HepG2 (cell line): ENCODE measurements at regions not wholly inside any gene's neighbourhood (a gene's known extent, or its start where the extent isn't known, plus 50 kb on each side); places are given as distances from the start of the nearest gene placed in this dataset.

Source experiments
- AHR ChIP-seq: IDR thresholded peaks from 2 replicates; pipeline ENCODE4 v1.6.1; 2018; ENCODE audit warnings: missing genetic modification reagents, missing compliant biosample characterization
- ARNTL ChIP-seq: sonication (generic); formaldehyde crosslinking; IDR thresholded peaks from 2 replicates; pipeline ENCODE4 v1.4.0; 2020; ENCODE audit warnings: mild to moderate bottlenecking, missing genetic modification reagents
- EED ChIP-seq: sonication (generic); formaldehyde crosslinking; IDR thresholded peaks from 2 replicates; pipeline ENCODE4 v1.5.0; 2020; ENCODE audit warnings: mild to moderate bottlenecking, missing genetic modification reagents
- ESRRA ChIP-seq: sonication (generic); formaldehyde crosslinking; IDR thresholded peaks from 2 replicates; pipeline ENCODE4 v1.5.1; 2020; ENCODE audit warnings: mild to moderate bottlenecking, low read depth, missing genetic modification reagents
- GABPA ChIP-seq, 2 experiments: IDR thresholded peaks; 2 replicates each; pipeline ENCODE4 v1.6.1; 2011 to 2016; ENCODE audit warnings: low read depth in 2 of 2, low read length in 1 of 2, missing biosample characterization in 1 of 2, missing genetic modification characterization in 1 of 2
- KMT2B ChIP-seq: IDR thresholded peaks from 2 replicates; pipeline ENCODE4 v1.6.1; 2016; ENCODE audit warnings: missing genetic modification reagents, missing compliant biosample characterization
- LCORL ChIP-seq, 2 experiments: fragments of 450-650 bp in 1 of 2; sonication (generic) in 1 of 2; formaldehyde crosslinking in 1 of 2; IDR thresholded peaks; 2 replicates each; pipeline versions ENCODE4 v1.5.0 to v1.6.1; 2017 to 2020; ENCODE audit warnings: antibody characterized with exemption in 1 of 2, missing genetic modification reagents in 1 of 2
- ZFP91 ChIP-seq: sonication (generic); formaldehyde crosslinking; IDR thresholded peaks from 2 replicates; pipeline ENCODE4 v1.9.0; 2022; ENCODE audit warnings: missing genetic modification reagents, mild to moderate bottlenecking, borderline replicate concordance
- ZNF367 ChIP-seq: sonication (generic); formaldehyde crosslinking; IDR thresholded peaks from 2 replicates; pipeline ENCODE4 v1.4.0; 2020; ENCODE audit warnings: missing genetic modification reagents, borderline replicate concordance
- ZNF652 ChIP-seq: IDR thresholded peaks from 2 replicates; pipeline ENCODE4 v1.6.1; 2016; ENCODE audit warnings: low read depth, borderline replicate concordance
- ZNF784 ChIP-seq: sonication (generic); formaldehyde crosslinking; IDR thresholded peaks from 2 replicates; pipeline ENCODE4 v1.5.1; 2020; ENCODE audit warnings: missing genetic modification reagents, mild to moderate bottlenecking, borderline replicate concordance
- ZSCAN5A ChIP-seq: sonication (generic); formaldehyde crosslinking; IDR thresholded peaks from 2 replicates; pipeline ENCODE4 v1.8.0; 2022; ENCODE audit warnings: mild to moderate bottlenecking, missing genetic modification reagents, borderline replicate concordance
- TF ChIP-seq, protein P1 (sequence below), 2 experiments: sonication (generic) in 1 of 2; formaldehyde crosslinking in 1 of 2; IDR thresholded peaks; 2 replicates each; pipeline versions ENCODE4 v1.6.1 to v1.9.0; 2014 to 2022; ENCODE audit warnings: antibody characterized with exemption in 1 of 2, borderline replicate concordance in 1 of 2, inconsistent platforms in 1 of 2, low read depth in 1 of 2, missing genetic modification reagents in 1 of 2
- TF ChIP-seq, protein P2 (sequence below): sonication (generic); formaldehyde crosslinking; IDR thresholded peaks from 2 replicates; pipeline ENCODE4 v1.5.0; 2020; ENCODE audit warnings: mild to moderate bottlenecking, missing genetic modification reagents

DNA sequence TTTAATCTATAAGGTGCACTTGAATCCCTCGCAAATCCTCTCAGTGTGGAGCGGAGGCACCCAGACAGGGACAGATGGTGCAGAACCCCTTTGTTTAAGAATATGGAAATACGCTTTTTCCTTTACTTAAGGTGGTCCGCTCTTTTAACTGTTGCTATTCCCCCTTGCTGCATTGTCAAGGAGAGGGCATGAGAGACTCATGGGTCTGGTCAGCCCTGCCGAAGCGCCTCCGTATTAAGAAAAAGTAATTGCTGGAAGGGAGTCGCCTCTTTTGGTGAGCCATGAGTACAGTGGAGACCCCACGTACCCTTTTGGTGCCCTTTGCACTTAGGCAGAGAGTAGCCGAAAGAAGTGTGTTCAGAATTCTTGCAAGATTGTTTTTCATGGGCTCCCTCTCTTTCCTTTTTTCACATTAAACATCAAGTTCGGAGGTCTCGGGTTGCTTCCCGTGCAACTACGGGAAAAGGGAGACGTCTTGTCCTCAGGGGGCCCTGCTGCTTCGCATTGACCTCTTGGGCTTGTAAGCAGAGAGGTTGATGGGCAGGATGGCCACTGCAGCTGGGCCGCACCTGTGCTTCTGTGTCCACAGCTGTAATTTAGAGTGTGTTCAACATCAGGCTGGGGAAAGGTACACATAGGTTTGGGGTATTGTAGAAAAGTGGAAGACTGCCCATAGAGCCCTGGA lies 109.6 kb downstream of the SPRY1 start (continued):
- TF ChIP-seq, protein P1, sequence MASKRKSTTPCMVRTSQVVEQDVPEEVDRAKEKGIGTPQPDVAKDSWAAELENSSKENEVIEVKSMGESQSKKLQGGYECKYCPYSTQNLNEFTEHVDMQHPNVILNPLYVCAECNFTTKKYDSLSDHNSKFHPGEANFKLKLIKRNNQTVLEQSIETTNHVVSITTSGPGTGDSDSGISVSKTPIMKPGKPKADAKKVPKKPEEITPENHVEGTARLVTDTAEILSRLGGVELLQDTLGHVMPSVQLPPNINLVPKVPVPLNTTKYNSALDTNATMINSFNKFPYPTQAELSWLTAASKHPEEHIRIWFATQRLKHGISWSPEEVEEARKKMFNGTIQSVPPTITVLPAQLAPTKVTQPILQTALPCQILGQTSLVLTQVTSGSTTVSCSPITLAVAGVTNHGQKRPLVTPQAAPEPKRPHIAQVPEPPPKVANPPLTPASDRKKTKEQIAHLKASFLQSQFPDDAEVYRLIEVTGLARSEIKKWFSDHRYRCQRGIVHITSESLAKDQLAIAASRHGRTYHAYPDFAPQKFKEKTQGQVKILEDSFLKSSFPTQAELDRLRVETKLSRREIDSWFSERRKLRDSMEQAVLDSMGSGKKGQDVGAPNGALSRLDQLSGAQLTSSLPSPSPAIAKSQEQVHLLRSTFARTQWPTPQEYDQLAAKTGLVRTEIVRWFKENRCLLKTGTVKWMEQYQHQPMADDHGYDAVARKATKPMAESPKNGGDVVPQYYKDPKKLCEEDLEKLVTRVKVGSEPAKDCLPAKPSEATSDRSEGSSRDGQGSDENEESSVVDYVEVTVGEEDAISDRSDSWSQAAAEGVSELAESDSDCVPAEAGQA (IDR thresholded peaks at IDR 0.05; ENCODE audit: low read depth): 0 out of 2 replicates have a peak, but pooled peaks have one; percentile 36
- TF ChIP-seq, protein P1 (CRISPR knock-in tag; IDR thresholded peaks at IDR 0.05; ENCODE audit: borderline replicate concordance): no peak
- no peak for TF ChIP-seq KMT2B (CRISPR knock-in tag)
- 0 out of 2 replicates have a peak, but pooled peaks have one; percentile 10 for TF ChIP-seq ESRRA (CRISPR knock-in tag)
- peak; percentile 34 for TF ChIP-seq ZNF652 (CRISPR knock-in tag)
- no peak for TF ChIP-seq AHR
- no peak for TF ChIP-seq ARNTL
- no peak for TF ChIP-seq LCORL (IDR thresholded peaks at IDR 0.05)
- TF ChIP-seq LCORL (CRISPR knock-in tag; IDR thresholded peaks at IDR 0.05): no peak
- no peak; the same call in 1 of the 2 replicates for TF ChIP-seq ZFP91 (CRISPR knock-in tag)
- TF ChIP-seq GABPA (IDR thresholded peaks at IDR 0.05; ENCODE audit: low read depth, low read length): no peak
- TF ChIP-seq GABPA (CRISPR knock-in tag; IDR thresholded peaks at IDR 0.05; ENCODE audit: low read depth): no peak
- no peak for TF ChIP-seq ZNF367
- TF ChIP-seq EED (CRISPR knock-in tag): 0 out of 2 replicates have a peak, but pooled peaks have one; percentile 14
- no peak for TF ChIP-seq ZNF784 (CRISPR knock-in tag)
- TF ChIP-seq, protein P2, sequence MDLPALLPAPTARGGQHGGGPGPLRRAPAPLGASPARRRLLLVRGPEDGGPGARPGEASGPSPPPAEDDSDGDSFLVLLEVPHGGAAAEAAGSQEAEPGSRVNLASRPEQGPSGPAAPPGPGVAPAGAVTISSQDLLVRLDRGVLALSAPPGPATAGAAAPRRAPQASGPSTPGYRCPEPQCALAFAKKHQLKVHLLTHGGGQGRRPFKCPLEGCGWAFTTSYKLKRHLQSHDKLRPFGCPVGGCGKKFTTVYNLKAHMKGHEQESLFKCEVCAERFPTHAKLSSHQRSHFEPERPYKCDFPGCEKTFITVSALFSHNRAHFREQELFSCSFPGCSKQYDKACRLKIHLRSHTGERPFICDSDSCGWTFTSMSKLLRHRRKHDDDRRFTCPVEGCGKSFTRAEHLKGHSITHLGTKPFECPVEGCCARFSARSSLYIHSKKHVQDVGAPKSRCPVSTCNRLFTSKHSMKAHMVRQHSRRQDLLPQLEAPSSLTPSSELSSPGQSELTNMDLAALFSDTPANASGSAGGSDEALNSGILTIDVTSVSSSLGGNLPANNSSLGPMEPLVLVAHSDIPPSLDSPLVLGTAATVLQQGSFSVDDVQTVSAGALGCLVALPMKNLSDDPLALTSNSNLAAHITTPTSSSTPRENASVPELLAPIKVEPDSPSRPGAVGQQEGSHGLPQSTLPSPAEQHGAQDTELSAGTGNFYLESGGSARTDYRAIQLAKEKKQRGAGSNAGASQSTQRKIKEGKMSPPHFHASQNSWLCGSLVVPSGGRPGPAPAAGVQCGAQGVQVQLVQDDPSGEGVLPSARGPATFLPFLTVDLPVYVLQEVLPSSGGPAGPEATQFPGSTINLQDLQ (CRISPR knock-in tag): no peak
- peak; percentile 37; the same call in 1 of the 2 replicates for TF ChIP-seq ZSCAN5A (CRISPR knock-in tag)
